GM23338 (cell line): ENCODE measurements at regions not wholly inside any gene's neighbourhood (a gene's known extent, or its start where the extent isn't known, plus 50 kb on each side); places are given as distances from the start of the nearest gene placed in this dataset.

ENCODE experiments used
- ATAC-seq: fragments of 200-7000 bp; cut with Tn5 transposase; 3 replicates; pipeline ENCODE4 v1.9.1; 2020
- DNase-seq: peaks from one replicate; pipeline ENCODE4 v3.0.0-alpha.2; 2015; ENCODE audit warnings: low spot score
- H2AFZ ChIP-seq: fragments of 200-600 bp; sonication (generic); 2 replicates; pipeline ENCODE4 v1.8.0; 2016; ENCODE audit warnings: antibody characterized with exemption, mild to moderate bottlenecking, moderate library complexity
- H3F3A ChIP-seq: fragments of 200-600 bp; sonication (generic); replicated peaks from 2 replicates; pipeline ENCODE4 v1.8.0; 2017; ENCODE audit warnings: antibody characterized with exemption, mixed run types, low read depth
- H3K27ac ChIP-seq: fragments of 200-600 bp; sonication (generic); 2 replicates; pipeline ENCODE4 v1.6.1; 2016; ENCODE audit warnings: low read depth
- H3K27me3 ChIP-seq: fragments of 200-600 bp; sonication (generic); 2 replicates; pipeline ENCODE4 v1.8.0; 2016; ENCODE audit warnings: mild to moderate bottlenecking, mixed run types, moderate library complexity; ENCODE audit not compliant: insufficient read depth
- H3K36me3 ChIP-seq: fragments of 200-600 bp; sonication (generic); 2 replicates; pipeline ENCODE4 v1.8.0; 2016; ENCODE audit warnings: mild to moderate bottlenecking; ENCODE audit not compliant: insufficient read depth
- H3K4me1 ChIP-seq: fragments of 200-600 bp; sonication (generic); 2 replicates; pipeline ENCODE4 v1.8.0; 2016; ENCODE audit warnings: mild to moderate bottlenecking, moderate library complexity; ENCODE audit not compliant: insufficient read depth
- H3K4me2 ChIP-seq: fragments of 200-600 bp; sonication (generic); 2 replicates; pipeline ENCODE4 v1.7.1; 2017; ENCODE audit warnings: mixed run types
- H3K4me3 ChIP-seq: fragments of 200-600 bp; sonication (generic); 2 replicates; pipeline ENCODE4 v1.6.1; 2016; ENCODE audit warnings: mixed run types
- H3K79me2 ChIP-seq: fragments of 200-600 bp; sonication (generic); replicated peaks from 2 replicates; pipeline ENCODE4 v1.8.0; 2017; ENCODE audit warnings: mild to moderate bottlenecking; ENCODE audit not compliant: insufficient read depth
- H3K9me2 ChIP-seq: fragments of 200-600 bp; sonication (generic); 2 replicates; pipeline ENCODE4 v1.8.0; 2017; ENCODE audit not compliant: insufficient read depth
- H4K20me1 ChIP-seq: fragments of 200-600 bp; sonication (generic); replicated peaks from 2 replicates; pipeline ENCODE4 v1.8.0; 2017; ENCODE audit warnings: mild to moderate bottlenecking; ENCODE audit not compliant: insufficient read depth
- H3K27ac Mint-ChIP-seq: 2 replicates; pipeline ENCODE4 v1.8.0; 2020; ENCODE audit warnings: inconsistent platforms, mild to moderate bottlenecking, moderate library complexity, mixed read lengths
- H3K27me3 Mint-ChIP-seq: 3 replicates; pipeline ENCODE4 v1.8.0; 2022; ENCODE audit warnings: low read depth, mild to moderate bottlenecking, moderate library complexity, mixed read lengths, inconsistent platforms; ENCODE audit not compliant: insufficient read depth, poor library complexity
- H3K36me3 Mint-ChIP-seq: 3 replicates; pipeline ENCODE4 v1.8.0; 2021; ENCODE audit warnings: low read depth, mild to moderate bottlenecking, inconsistent platforms, moderate library complexity, mixed read lengths
- H3K4me1 Mint-ChIP-seq: 3 replicates; pipeline ENCODE4 v1.8.0; 2020; ENCODE audit warnings: mild to moderate bottlenecking, inconsistent platforms, mixed read lengths
- H3K4me3 Mint-ChIP-seq: 3 replicates; pipeline ENCODE4 v1.8.0; 2021; ENCODE audit warnings: moderate library complexity, mild to moderate bottlenecking, inconsistent platforms, mixed read lengths
- H3K9me3 Mint-ChIP-seq: 3 replicates; pipeline ENCODE4 v1.8.0; 2020; ENCODE audit warnings: moderate library complexity, mild to moderate bottlenecking, inconsistent platforms, mixed read lengths
- CTCF ChIP-seq, 2 experiments: fragments of 200-600 bp in 1 of 2; sonication (generic) in 1 of 2; conservative IDR thresholded peaks; 2 replicates each; pipeline versions ENCODE4 v1.5.1 to v1.6.1; 2016 to 2017; ENCODE audit warnings: antibody characterized with exemption in 2 of 2, low read depth in 2 of 2, mild to moderate bottlenecking in 2 of 2, moderate library complexity in 1 of 2
- EZH2 ChIP-seq: fragments of 200-600 bp; sonication (generic); IDR thresholded peaks from one replicate; pipeline ENCODE4 v1.8.0; 2017; ENCODE audit warnings: antibody characterized with exemption, mild to moderate bottlenecking, low read depth; ENCODE audit not compliant: unreplicated experiment
- POLR2AphosphoS5 ChIP-seq: IDR thresholded peaks from 2 replicates; pipeline ENCODE4 v1.6.1; 2016; ENCODE audit warnings: antibody characterized with exemption, low read depth
- REST ChIP-seq: IDR thresholded peaks from one replicate; pipeline ENCODE4 v1.6.1; 2018; ENCODE audit warnings: antibody characterized with exemption; ENCODE audit not compliant: unreplicated experiment
- ZNF114 ChIP-seq: fragments of 250-450 bp; sonication (Bioruptor Pico); IDR thresholded peaks from 2 replicates; pipeline ENCODE4 v1.5.0; 2020; ENCODE audit warnings: mild to moderate bottlenecking, moderate library complexity
- ZNF462 ChIP-seq: fragments of 250-450 bp; sonication (Bioruptor Pico); IDR thresholded peaks from 2 replicates; pipeline ENCODE4 v1.5.0; 2020; ENCODE audit warnings: mild to moderate bottlenecking, moderate library complexity

GRCh38 chr10:33749067-33749735, 414.7 kb upstream of the NRP1 start:
- no peaks in the 10 kb centered on the region for H3K36me3 ChIP-seq
- no peak overlapping the region for H2AFZ ChIP-seq
- H3K27me3 Mint-ChIP-seq = no peaks in the 10 kb centered on the region
- H3K79me2 ChIP-seq = no peaks in the 10 kb centered on the region
- no peaks in the 10 kb centered on the region for H3K4me1 Mint-ChIP-seq
- H3K4me2 ChIP-seq = no peak overlapping the region
- ATAC-seq (no peak), DNase-seq (no peak)
- no peak overlapping the region for H3K27ac ChIP-seq
- no peak overlapping the region for H3K4me3 ChIP-seq
- no peaks in the 10 kb centered on the region for H3K36me3 Mint-ChIP-seq
- no peaks in the 10 kb centered on the region for H3F3A ChIP-seq
- H3K9me2 ChIP-seq = peaks cover 12% of the 10 kb centered on the region
- H3K9me3 Mint-ChIP-seq = no peaks in the 10 kb centered on the region
- H3K27ac Mint-ChIP-seq = no peak overlapping the region
- H4K20me1 ChIP-seq = no peaks in the 10 kb centered on the region
- no peak overlapping the region for H3K4me3 Mint-ChIP-seq
- no peaks in the 10 kb centered on the region for H3K27me3 ChIP-seq
- H3K4me1 ChIP-seq = peaks cover 3% of the 10 kb centered on the region; the same call in 1 of the 2 replicates
- TF ChIP-seq ZNF114 (CRISPR knock-in tag) (no peak), REST (no peak), POLR2AphosphoS5 (no peak), ZNF462 (CRISPR knock-in tag) (no peak), EZH2 (no peak), CTCF (conservative IDR thresholded peaks at IDR 0.05; ENCODE audit: low read depth in 2 of 2) (no peak)
